IPS DF 6.9 (cell line): ENCODE measurements at regions not wholly inside any gene's neighbourhood (a gene's known extent, or its start where the extent isn't known, plus 50 kb on each side); places are given as distances from the start of the nearest gene placed in this dataset.

Experiments used
- DNase-seq: peaks from one replicate; pipeline ENCODE4 v3.0.0-alpha.2; 2013; ENCODE audit warnings: low read depth, low spot score
- H3K27ac ChIP-seq: one replicate; pipeline ENCODE4 v1.5.1; 2013; ENCODE audit warnings: low read length, control low read depth
- H3K27me3 ChIP-seq: 2 replicates; pipeline ENCODE4 v1.6.1; 2013; ENCODE audit warnings: mild to moderate bottlenecking, low read length; ENCODE audit not compliant: control insufficient read depth, insufficient read depth
- H3K36me3 ChIP-seq: 2 replicates; pipeline ENCODE4 v1.6.1; 2013; ENCODE audit warnings: low read length; ENCODE audit not compliant: control insufficient read depth, insufficient read depth
- H3K4me1 ChIP-seq: 2 replicates; pipeline ENCODE4 v1.6.1; 2013; ENCODE audit warnings: low read length; ENCODE audit not compliant: control insufficient read depth, insufficient read depth
- H3K4me3 ChIP-seq: 2 replicates; pipeline ENCODE4 v1.5.1; 2013; ENCODE audit warnings: mild to moderate bottlenecking, low read length
- H3K9me3 ChIP-seq: 2 replicates; pipeline ENCODE4 v1.6.1; 2013; ENCODE audit warnings: low read length, inconsistent platforms; ENCODE audit not compliant: control insufficient read depth, insufficient read depth
- WGBS: extraction: QIAGEN DNeasy Blood & Tissue Kit; methylation state at CpG from one replicate; pipeline ENCODE4 v1.1.7; 2013; ENCODE audit warnings: mixed read lengths, missing lambda C conversion rate; ENCODE audit not compliant: insufficient read length, insufficient coverage; 5-methylcytosine and 5-hydroxymethylcytosine counted together

DNA sequence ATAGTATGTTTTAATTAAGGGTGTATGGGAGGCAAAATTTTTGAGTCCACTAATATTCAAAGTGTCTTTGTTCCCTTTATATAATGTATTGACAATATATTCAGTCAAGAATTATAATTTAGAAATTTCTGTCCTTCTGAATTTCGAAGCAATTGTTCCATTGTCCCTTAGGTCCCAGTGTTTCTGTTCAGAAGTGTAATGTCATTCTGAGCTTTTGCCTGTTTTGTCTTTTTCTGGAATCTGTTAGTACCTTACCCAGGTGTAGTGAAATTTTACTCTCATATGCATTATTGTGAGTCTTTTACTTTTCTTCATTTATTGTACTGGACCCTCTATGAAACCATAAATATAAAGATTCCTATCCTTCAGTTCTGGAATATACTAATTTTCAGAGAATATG lies 505.7 kb upstream of the KIF2B start:
- H3K9me3 ChIP-seq, result no peaks in the 10 kb centered on the region; the same call in 1 of the 2 replicates
- no peaks in the 10 kb centered on the region for H3K27me3 ChIP-seq
- H3K36me3 ChIP-seq, result no peaks in the 10 kb centered on the region
- no peaks in the 10 kb centered on the region for H3K4me1 ChIP-seq
- no CpG with 5 or more reads among the region's 1 CpG for WGBS
- DNase-seq, result no peak
- H3K27ac ChIP-seq, result no peak overlapping the region
- no peak overlapping the region for H3K4me3 ChIP-seq

DNA sequence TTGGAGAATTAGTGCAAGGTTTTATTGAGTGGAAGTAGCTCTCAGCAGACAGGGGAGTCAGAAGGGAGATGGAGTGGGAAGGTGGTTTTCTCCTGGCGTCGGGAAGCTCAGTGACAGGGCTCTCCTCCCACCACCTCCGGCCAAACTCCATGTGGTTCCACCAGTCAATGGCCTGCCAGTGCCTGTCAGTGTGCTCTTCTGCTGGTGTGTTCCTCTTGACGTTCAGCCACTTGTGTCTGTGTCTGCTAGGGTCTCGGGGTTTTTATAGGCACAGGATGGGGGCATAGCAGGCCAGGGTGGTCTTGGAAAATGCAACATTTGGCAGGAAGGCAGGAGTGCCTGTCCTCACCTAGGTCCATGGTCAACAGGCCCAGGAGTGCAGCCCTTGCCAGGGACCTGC lies 506.7 kb upstream of the KIF2B start:
- Histone ChIP-seq H3K27ac (no peak overlapping the region), H3K36me3 (no peaks in the 10 kb centered on the region), H3K27me3 (no peaks in the 10 kb centered on the region), H3K4me3 (no peak overlapping the region), H3K9me3 (no peaks in the 10 kb centered on the region; the same call in 1 of the 2 replicates), H3K4me1 (no peaks in the 10 kb centered on the region)
- DNase-seq, result no peak
- no CpG with 5 or more reads among the region's 5 CpGs for WGBS

DNA sequence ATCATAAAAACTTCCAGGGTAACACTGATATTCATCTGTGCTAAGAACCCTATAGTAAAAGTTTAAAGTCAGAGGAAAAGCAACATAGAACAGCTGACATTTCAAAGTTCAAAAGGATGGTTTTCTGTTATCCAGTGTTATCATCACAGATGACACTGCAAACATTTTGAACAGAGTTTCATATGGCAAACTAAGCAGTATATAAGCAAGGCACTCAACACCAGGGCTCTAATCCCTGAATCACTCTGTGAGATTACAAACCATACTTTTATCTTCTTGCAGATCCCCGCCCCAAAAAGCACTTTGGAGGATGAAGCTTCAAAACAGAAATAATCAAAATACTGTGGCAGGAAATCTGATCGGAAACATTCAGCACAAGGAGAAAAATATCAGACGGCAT lies 508.2 kb upstream of the KIF2B start:
- WGBS, result no CpG with 5 or more reads among the region's 3 CpGs

DNA sequence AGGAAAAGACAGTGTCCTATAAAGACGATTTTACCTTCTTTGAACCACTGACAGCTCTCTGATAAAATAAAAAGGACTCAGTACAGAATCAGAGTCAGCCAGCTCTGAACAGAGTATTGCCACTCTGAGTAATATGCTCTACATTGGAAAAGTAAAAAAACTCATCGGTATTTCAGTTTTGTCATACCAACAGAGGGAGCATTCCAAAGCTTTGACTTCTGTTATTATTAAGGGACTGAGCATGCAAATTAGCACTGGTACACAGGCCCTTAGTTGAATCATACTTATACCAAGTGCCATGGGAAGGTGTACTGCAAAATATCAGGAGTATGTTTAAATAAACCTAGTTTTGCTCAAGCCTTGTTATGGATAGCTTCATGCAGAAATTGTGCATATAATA lies 509.0 kb upstream of the KIF2B start:
- H3K9me3 ChIP-seq, result no peaks in the 10 kb centered on the region; the same call in 1 of the 2 replicates
- no peaks in the 10 kb centered on the region for H3K27me3 ChIP-seq
- H3K4me3 ChIP-seq, result no peak overlapping the region
- no peak overlapping the region for H3K27ac ChIP-seq
- no peak for DNase-seq
- H3K36me3 ChIP-seq, result no peaks in the 10 kb centered on the region
- no peaks in the 10 kb centered on the region for H3K4me1 ChIP-seq
- no CpG with 5 or more reads among the region's 2 CpGs for WGBS

More for the DNA sequence above, 508.2 kb upstream of the KIF2B start:
- DNase-seq, result no peak
- Histone ChIP-seq H3K4me3 (no peak overlapping the region), H3K4me1 (no peaks in the 10 kb centered on the region), H3K27ac (no peak overlapping the region), H3K9me3 (no peaks in the 10 kb centered on the region; the same call in 1 of the 2 replicates), H3K36me3 (no peaks in the 10 kb centered on the region), H3K27me3 (no peaks in the 10 kb centered on the region)

DNA sequence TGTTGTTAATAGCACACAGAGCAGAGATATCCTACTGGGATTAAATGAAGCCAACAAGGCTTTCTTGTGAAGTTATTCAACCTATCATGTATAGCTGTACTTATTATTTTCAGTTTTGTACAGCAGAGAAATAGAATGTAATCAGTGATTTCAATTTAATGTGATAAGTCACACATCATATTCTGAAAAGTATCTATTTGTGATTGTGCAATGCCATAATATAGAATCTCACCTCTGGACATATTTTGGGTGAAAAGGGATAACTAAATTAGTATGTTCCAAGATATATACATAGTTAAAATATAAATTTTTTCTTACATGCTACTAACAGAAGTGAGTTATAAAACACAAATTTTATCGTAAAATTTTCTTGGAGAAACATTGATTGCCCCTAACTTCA lies 544.3 kb upstream of the KIF2B start:
- H3K27ac ChIP-seq, result no peak overlapping the region
- H3K27me3 ChIP-seq, result no peaks in the 10 kb centered on the region
- H3K9me3 ChIP-seq, result no peaks in the 10 kb centered on the region
- H3K36me3 ChIP-seq, result no peaks in the 10 kb centered on the region
- H3K4me1 ChIP-seq, result peaks cover 1% of the 10 kb centered on the region; the same call in 1 of the 2 replicates
- H3K4me3 ChIP-seq, result no peak overlapping the region
- no peak for DNase-seq
- WGBS, result no CpG with 5 or more reads among the region's 1 CpG

DNA sequence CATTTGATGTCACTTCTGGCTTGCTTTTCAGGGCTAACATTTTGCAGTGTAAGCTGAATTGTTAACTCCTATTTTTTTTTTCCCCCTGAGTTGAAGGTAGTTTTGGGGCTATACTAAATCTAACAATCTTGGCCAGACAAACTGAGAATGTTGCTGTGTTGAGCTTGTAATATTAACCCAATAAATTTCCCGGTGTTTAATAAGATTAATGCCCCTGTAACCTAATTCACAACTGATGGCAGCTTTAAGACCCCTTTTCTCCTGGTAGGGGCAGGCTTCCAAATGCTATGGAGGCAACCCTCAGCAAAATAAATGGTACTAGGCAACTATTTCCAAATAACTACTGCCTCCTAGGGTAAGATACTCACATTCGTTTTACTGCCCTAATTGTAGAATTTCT lies 549.6 kb upstream of the KIF2B start:
- no peak overlapping the region for H3K4me3 ChIP-seq
- no peak overlapping the region for H3K27ac ChIP-seq
- no peaks in the 10 kb centered on the region for H3K36me3 ChIP-seq
- H3K9me3 ChIP-seq, result no peaks in the 10 kb centered on the region
- peaks cover 1% of the 10 kb centered on the region; the same call in 1 of the 2 replicates for H3K4me1 ChIP-seq
- H3K27me3 ChIP-seq, result no peaks in the 10 kb centered on the region
- no peak for DNase-seq
- WGBS, result no CpG with 5 or more reads among the region's 2 CpGs

DNA sequence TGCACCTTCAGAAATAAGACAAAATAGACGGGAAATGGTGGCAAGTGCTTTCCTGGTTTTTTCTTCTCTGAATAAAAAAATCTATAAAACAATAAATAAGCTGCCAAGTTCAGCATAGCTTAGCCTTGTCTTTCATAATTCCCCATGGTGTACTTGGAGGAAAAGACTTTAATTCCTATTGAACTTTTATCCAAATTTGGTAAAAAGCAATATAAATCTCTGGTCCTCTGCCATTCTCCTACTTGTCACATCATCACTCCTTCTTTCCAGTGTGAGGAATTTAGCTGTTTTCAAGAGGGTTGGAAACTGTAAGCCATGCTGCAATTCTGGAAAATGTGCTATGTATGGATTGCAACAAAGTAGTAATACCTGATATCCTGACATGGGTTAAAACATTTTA lies 551.8 kb upstream of the KIF2B start:
- Histone ChIP-seq H3K27ac (no peak overlapping the region), H3K9me3 (no peaks in the 10 kb centered on the region), H3K4me1 (peaks cover 1% of the 10 kb centered on the region; the same call in 1 of the 2 replicates), H3K27me3 (no peaks in the 10 kb centered on the region), H3K4me3 (no peak overlapping the region), H3K36me3 (no peaks in the 10 kb centered on the region)
- DNase-seq, result no peak
- no CpG with 5 or more reads among the region's 1 CpG for WGBS

DNA sequence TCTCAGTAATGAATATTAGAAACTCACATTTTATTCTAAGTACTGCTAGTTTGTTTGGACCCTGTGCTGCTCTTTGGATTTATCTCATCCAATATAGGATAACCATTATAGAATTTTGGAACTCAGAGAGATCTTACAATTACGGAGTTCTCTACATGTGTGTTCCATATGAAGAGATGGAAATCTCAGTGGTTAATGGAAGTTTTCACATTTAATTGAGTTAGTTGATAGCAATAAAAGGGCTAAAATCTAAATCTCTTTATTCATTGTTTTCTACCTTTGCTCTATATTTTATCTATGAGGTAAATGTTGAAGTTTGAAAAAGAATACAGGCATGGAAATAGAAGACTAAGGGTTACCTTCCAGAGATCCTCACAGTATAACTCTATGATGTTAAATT lies 558.0 kb upstream of the KIF2B start:
- Histone ChIP-seq H3K4me3 (no peak overlapping the region), H3K36me3 (no peaks in the 10 kb centered on the region), H3K4me1 (no peaks in the 10 kb centered on the region), H3K27me3 (no peaks in the 10 kb centered on the region), H3K9me3 (no peaks in the 10 kb centered on the region), H3K27ac (no peak overlapping the region)
- no peak for DNase-seq
- WGBS, result no CpG with 5 or more reads among the region's 1 CpG

DNA sequence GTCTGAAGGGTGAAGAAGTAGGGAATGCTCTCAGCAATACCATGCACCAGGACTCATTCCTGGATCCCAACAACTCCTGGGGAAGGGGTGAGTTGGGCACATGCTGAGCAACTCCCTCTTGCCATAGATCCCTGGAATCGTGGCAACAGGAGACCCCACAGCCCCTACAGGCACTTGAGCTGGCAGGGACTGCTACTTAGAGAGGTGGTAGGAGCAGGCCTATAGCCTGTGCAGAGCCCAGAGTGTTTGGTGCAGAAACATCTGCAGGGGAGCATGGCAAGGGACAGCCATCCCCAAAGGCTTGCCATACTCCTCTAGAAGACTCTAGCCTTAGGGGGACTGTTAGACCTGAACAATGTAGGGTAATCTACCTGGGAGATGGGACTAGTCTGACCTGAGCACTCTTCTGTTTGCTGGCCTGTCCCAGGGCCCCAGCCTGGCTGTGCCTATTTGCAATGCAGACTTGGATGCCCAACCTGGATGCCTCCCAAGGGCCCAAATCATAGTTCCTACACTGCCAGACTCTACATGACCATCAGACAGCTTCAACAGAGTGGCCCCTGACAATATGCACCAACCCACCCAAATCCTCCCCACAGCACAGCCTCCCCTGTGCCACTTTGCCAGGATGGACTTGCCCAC lies 568.6 kb upstream of the KIF2B start:
- Histone ChIP-seq H3K4me3 (no peak overlapping the region), H3K36me3 (no peaks in the 10 kb centered on the region), H3K27ac (no peak overlapping the region), H3K4me1 (no peaks in the 10 kb centered on the region), H3K27me3 (no peaks in the 10 kb centered on the region), H3K9me3 (no peaks in the 10 kb centered on the region)
- DNase-seq, result no peak
- WGBS, result no CpG with 5 or more reads among the region's 1 CpG

DNA sequence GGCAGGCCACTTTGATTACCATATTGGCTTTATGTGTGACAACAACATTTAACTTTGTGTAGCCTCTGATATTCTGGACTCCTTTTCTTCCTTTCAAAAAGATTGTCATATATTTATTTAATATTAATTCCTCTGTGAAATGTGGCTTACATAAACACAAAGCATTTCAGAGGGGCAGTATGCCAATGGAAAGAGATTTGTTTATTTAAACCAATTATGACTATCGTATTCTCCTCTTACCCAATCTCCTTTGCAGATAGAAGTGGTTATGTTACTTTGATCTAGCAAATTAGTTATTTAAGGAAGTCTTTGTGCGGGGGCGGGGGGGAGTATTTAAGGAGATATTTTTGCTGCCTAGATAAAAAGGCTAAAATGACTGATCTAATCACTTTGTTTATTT lies 573.7 kb upstream of the KIF2B start:
- H3K27me3 ChIP-seq, result no peaks in the 10 kb centered on the region
- H3K27ac ChIP-seq, result no peak overlapping the region
- H3K36me3 ChIP-seq, result no peaks in the 10 kb centered on the region
- no peak overlapping the region for H3K4me3 ChIP-seq
- WGBS, result no CpG with 5 or more reads among the region's 3 CpGs
- H3K4me1 ChIP-seq, result no peaks in the 10 kb centered on the region
- no peak for DNase-seq
- H3K9me3 ChIP-seq, result no peaks in the 10 kb centered on the region

DNA sequence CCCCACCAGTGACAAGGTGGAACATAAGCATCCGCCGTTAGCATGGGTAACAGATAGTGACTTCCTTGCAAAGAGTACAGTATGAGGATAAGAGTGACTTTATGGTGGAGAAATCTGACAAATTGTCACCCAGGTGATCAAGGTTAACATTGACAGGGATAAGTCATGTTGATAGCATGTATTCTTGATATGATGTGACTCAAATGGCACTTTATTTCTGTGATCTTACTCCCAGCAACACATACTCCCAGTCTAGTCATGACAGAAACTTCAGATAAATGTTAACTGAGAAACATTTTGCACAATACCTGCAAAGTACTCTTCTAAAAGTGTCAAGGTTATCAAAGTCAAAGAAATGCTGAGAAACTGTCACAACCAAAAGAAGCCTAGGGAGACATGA lies 588.6 kb upstream of the KIF2B start:
- DNase-seq, result no peak
- H3K27me3 ChIP-seq, result no peaks in the 10 kb centered on the region
- H3K4me3 ChIP-seq, result no peak overlapping the region
- no peaks in the 10 kb centered on the region for H3K4me1 ChIP-seq
- no peak overlapping the region for H3K27ac ChIP-seq
- H3K9me3 ChIP-seq, result no peaks in the 10 kb centered on the region
- no CpG with 5 or more reads among the region's 2 CpGs for WGBS
- no peaks in the 10 kb centered on the region for H3K36me3 ChIP-seq
